ENCODE measurements at regions not wholly inside any gene's neighbourhood (a gene's known extent, or its start where the extent isn't known, plus 50 kb on each side); places are given as distances from the start of the nearest gene placed in this dataset.

GRCh38 chr6:132937466-132937906 lies 123.1 kb downstream of the RPS12 start:
- H3K27ac ChIP-seq (replicated peaks), result no peak overlapping the region
- DNase-seq (ENCODE audit: low read depth in 1 of 2, low spot score in 1 of 2), result peak in 1 of 2 experiments; percentile 14
- no peak overlapping the region for H3K4me3 ChIP-seq (replicated peaks; ENCODE audit: insufficient read depth, low read length)
- TF ChIP-seq SPI1 (IDR thresholded peaks at IDR 0.05; ENCODE audit: borderline replicate concordance, low read depth), result no peak
- TF ChIP-seq CTCF (IDR thresholded peaks at IDR 0.05; ENCODE audit: insufficient read depth, low read length), result peak; percentile 21
- TF ChIP-seq GABPA (IDR thresholded peaks at IDR 0.05; ENCODE audit: low read depth), result no peak
- TF ChIP-seq POLR2AphosphoS5 (IDR thresholded peaks at IDR 0.05; ENCODE audit: low read depth), result no peak
- no peaks in the 10 kb centered on the region for H3K27me3 ChIP-seq (ENCODE audit: insufficient read depth, poor library complexity, severe bottlenecking)

- no peak overlapping the region for H3K4me3 ChIP-seq (replicated peaks; ENCODE audit: insufficient read depth, low read length)
- H3K27me3 ChIP-seq (ENCODE audit: insufficient read depth, poor library complexity, severe bottlenecking), result no peaks in the 10 kb centered on the region
- no peak for DNase-seq (ENCODE audit: low read depth in 1 of 2, low spot score in 1 of 2)
- H3K27ac ChIP-seq (replicated peaks), result no peak overlapping the region
- TF ChIP-seq REST (IDR thresholded peaks at IDR 0.05; ENCODE audit: insufficient replicate concordance, low read depth), result no peak
- no peak for TF ChIP-seq GABPA (IDR thresholded peaks at IDR 0.05; ENCODE audit: low read depth)
- no peak for TF ChIP-seq SPI1 (IDR thresholded peaks at IDR 0.05; ENCODE audit: borderline replicate concordance, low read depth)
- TF ChIP-seq POLR2AphosphoS5 (IDR thresholded peaks at IDR 0.05; ENCODE audit: low read depth), result no peak
- TF ChIP-seq CTCF (IDR thresholded peaks at IDR 0.05; ENCODE audit: insufficient read depth, low read length), result no peak
These were observed 134.5 kb downstream of the RPS12 start for GRCh38 chr6:132948889-132949288.

GRCh38 chr6:132950566-132950965 lies 136.2 kb downstream of the RPS12 start:
- no peaks in the 10 kb centered on the region for H3K27me3 ChIP-seq (ENCODE audit: insufficient read depth, poor library complexity, severe bottlenecking)
- TF ChIP-seq POLR2AphosphoS5 (IDR thresholded peaks at IDR 0.05; ENCODE audit: low read depth) (no peak), GABPA (IDR thresholded peaks at IDR 0.05; ENCODE audit: low read depth) (no peak), SPI1 (IDR thresholded peaks at IDR 0.05; ENCODE audit: borderline replicate concordance, low read depth) (no peak), REST (IDR thresholded peaks at IDR 0.05; ENCODE audit: insufficient replicate concordance, low read depth) (no peak), CTCF (IDR thresholded peaks at IDR 0.05; ENCODE audit: insufficient read depth, low read length) (no peak)
- no peak overlapping the region for H3K4me3 ChIP-seq (replicated peaks; ENCODE audit: insufficient read depth, low read length)
- H3K27ac ChIP-seq (replicated peaks), result no peak overlapping the region
- no peak for DNase-seq (ENCODE audit: low read depth in 1 of 2, low spot score in 1 of 2)

Data from HL-60 (cell line).